RWPE2 (cell line): ENCODE measurements at regions not wholly inside any gene's neighbourhood (a gene's known extent, or its start where the extent isn't known, plus 50 kb on each side); places are given as distances from the start of the nearest gene placed in this dataset.

Experiments
- ATAC-seq: fragments of 200-7000 bp; cut with Tn5 transposase; 3 replicates; pipeline ENCODE4 v1.9.1; 2021; ENCODE audit warnings: low read depth
- DNase-seq: peaks from one replicate; pipeline ENCODE4 v3.0.0-alpha.2; 2020; ENCODE audit warnings: low spot score
- H3K27ac ChIP-seq: fragments of 450-650 bp; 2 replicates; pipeline ENCODE4 v1.5.1; 2017; ENCODE audit warnings: mild to moderate bottlenecking; ENCODE audit not compliant: poor library complexity, severe bottlenecking
- H3K27me3 ChIP-seq: fragments of 250-450 bp; sonication (Bioruptor Pico); 2 replicates; pipeline ENCODE4 v1.5.1; 2021; ENCODE audit warnings: mild to moderate bottlenecking, moderate library complexity; ENCODE audit not compliant: insufficient read depth, poor library complexity, severe bottlenecking
- H3K36me3 ChIP-seq: fragments of 250-450 bp; sonication (Bioruptor Pico); 2 replicates; pipeline ENCODE4 v1.5.1; 2020; ENCODE audit warnings: low read depth, mild to moderate bottlenecking, moderate library complexity
- H3K4me1 ChIP-seq: fragments of 250-450 bp; sonication (Bioruptor Pico); 2 replicates; pipeline ENCODE4 v1.5.1; 2021; ENCODE audit warnings: mild to moderate bottlenecking, moderate library complexity; ENCODE audit not compliant: insufficient read depth, poor library complexity, severe bottlenecking
- H3K4me3 ChIP-seq: fragments of 250-450 bp; sonication (Bioruptor Pico); 2 replicates; pipeline ENCODE4 v1.5.1; 2021; ENCODE audit warnings: mild to moderate bottlenecking, moderate library complexity; ENCODE audit not compliant: severe bottlenecking
- H3K9me3 ChIP-seq: fragments of 250-450 bp; sonication (Bioruptor Pico); 2 replicates; pipeline ENCODE4 v1.5.1; 2021; ENCODE audit warnings: mild to moderate bottlenecking, moderate library complexity; ENCODE audit not compliant: severe bottlenecking
- TF ChIP-seq, protein P1 (sequence below): fragments of 450-650 bp; IDR thresholded peaks from one replicate; pipeline ENCODE4 v1.5.1; 2017; ENCODE audit warnings: mild to moderate bottlenecking, moderate library complexity; ENCODE audit not compliant: poor library complexity, severe bottlenecking

DNA sequence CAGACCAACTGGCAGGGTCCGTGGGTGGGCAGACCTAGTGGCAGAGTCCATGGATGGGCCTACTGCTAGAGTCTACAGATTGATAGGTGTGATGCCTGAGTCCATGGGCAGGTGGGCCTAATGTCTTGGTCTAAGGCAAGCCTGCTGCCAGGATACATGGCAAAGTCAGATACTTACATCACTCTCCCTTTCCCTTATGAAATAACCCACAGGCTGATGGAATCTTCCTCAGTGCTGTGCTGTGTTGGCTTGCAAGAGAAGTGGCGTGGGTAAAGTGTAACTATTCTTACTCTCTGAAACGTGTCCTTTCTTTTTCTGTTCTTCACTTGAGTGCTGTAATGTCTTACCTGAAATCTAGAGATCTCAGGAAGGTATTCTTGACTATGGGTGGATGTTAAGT is 67.3 kb upstream of the ADRB2 start:
- Histone ChIP-seq H3K9me3 (peaks cover 7% of the 10 kb centered on the region), H3K27ac (no peak overlapping the region), H3K36me3 (no peaks in the 10 kb centered on the region), H3K4me3 (no peak overlapping the region), H3K4me1 (no peaks in the 10 kb centered on the region), H3K27me3 (no peaks in the 10 kb centered on the region)
- no peak for ATAC-seq
- no peak for DNase-seq
- TF ChIP-seq, protein P1, sequence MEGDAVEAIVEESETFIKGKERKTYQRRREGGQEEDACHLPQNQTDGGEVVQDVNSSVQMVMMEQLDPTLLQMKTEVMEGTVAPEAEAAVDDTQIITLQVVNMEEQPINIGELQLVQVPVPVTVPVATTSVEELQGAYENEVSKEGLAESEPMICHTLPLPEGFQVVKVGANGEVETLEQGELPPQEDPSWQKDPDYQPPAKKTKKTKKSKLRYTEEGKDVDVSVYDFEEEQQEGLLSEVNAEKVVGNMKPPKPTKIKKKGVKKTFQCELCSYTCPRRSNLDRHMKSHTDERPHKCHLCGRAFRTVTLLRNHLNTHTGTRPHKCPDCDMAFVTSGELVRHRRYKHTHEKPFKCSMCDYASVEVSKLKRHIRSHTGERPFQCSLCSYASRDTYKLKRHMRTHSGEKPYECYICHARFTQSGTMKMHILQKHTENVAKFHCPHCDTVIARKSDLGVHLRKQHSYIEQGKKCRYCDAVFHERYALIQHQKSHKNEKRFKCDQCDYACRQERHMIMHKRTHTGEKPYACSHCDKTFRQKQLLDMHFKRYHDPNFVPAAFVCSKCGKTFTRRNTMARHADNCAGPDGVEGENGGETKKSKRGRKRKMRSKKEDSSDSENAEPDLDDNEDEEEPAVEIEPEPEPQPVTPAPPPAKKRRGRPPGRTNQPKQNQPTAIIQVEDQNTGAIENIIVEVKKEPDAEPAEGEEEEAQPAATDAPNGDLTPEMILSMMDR = no peak

DNA sequence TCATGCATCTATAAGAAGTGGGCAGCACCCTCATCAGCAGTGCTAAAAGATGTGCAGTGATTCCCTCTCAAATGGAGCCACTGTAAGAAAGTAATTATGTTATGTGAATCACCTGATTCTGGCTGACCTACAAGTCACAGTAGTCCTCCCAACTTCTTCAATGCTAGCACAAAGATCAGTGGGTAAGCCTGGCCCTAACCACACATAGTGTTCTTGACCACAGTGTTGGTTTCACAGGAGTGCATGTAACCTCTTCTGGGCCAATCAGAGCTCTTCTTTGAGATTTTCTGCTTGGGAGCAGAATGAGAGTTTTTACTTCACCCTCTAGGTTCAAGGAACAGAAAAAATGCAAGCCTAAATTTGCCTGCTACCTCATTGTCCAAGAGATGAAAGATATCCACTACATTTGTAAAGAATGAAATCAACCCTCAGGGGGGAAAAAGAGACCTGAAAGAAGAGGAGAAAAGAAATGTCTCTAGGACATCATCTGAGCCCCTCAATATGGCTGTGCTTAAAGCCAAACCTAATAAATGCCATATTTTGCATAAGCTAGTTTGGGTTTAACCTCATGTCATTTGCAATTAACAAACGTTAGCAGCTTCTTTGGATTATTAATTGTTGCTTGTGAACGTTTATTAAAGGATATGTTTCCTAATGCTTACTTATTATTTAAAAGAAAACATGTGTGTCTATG is 65.3 kb upstream of the ADRB2 start:
- no peaks in the 10 kb centered on the region for H3K27me3 ChIP-seq
- H3K27ac ChIP-seq = no peak overlapping the region
- TF ChIP-seq, protein P1 = no peak
- H3K36me3 ChIP-seq = no peaks in the 10 kb centered on the region
- DNase-seq (no peak), ATAC-seq (no peak)
- H3K4me1 ChIP-seq = peaks cover under 1% of the 10 kb centered on the region
- no peaks in the 10 kb centered on the region for H3K9me3 ChIP-seq
- no peak overlapping the region for H3K4me3 ChIP-seq

DNA sequence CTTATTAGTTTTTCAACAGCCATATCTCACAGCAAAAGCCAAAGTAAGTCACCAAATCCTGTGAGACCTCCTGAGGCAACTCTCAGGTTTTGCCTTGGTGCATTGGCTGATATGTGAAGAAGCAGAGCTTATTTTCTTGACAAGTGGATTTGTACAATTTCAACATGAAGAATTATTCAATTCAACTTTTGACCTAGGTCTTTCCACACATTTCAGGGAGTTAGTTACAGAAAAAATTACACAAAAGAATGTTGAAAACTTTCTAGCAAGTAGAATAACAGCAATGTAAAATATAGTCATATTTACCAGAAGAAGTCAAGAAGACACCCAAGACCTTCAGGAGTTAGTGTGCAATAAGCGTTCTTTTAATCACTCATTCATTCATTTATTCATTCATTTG is 62.4 kb upstream of the ADRB2 start:
- Histone ChIP-seq H3K4me3 (no peak overlapping the region), H3K4me1 (peaks cover 10% of the 10 kb centered on the region), H3K27me3 (no peaks in the 10 kb centered on the region), H3K27ac (no peak overlapping the region), H3K9me3 (no peaks in the 10 kb centered on the region), H3K36me3 (no peaks in the 10 kb centered on the region)
- DNase-seq (no peak), ATAC-seq (no peak)
- TF ChIP-seq, protein P1 = no peak

DNA sequence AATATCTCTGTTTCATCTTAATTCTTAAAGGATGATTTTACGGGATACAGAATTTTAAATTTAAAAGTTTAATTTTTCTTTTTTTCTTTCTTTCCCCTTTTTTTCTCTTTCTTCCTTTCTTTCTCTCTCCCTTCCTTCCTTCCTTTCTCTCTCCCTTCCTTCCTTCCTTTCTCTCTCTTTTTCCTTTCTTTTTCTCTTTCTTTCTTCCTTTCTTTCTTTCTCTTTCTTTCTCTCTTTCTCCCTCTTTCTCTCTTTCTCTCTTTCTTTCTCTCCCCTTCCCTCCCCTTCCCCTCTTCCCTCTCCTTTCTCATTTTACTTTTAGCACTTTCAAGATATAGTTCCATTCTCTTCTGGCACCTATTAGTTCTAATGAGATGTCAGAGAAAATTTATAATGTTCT is 61.4 kb upstream of the ADRB2 start:
- Histone ChIP-seq H3K4me1 (peaks cover 19% of the 10 kb centered on the region), H3K9me3 (no peaks in the 10 kb centered on the region), H3K27ac (no peak overlapping the region), H3K4me3 (no peak overlapping the region), H3K36me3 (no peaks in the 10 kb centered on the region), H3K27me3 (no peaks in the 10 kb centered on the region)
- ATAC-seq = no peak
- TF ChIP-seq, protein P1 = no peak
- DNase-seq = no peak

DNA sequence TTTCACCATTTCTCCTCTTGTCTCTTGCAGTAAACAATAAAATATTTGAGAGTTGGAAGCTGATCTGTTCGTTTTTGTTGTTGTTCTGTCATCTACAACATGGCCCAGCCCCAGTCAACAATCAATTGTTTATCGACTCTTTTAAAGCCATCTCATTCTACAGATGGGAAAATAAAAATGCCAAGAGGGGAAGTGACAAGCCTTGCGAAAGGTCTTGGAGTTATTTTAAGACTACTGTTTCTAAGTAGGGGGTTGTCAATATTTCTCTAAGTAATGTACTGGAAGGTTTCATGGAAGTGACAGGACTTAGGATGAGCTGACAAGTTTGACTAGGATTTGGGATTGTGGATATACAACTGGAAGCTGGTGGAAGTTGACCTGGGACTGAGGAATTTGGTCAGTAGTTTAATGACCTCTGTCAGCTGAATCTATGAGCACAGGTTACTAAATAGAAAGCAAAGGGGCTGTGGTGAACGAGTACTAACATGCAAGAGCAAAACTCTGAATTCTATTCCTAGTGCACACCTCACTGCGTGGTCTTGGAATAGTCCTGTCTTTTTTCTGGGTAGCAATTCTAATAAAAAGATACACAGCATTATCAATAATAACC is 57.5 kb upstream of the ADRB2 start:
- no peak overlapping the region for H3K27ac ChIP-seq

More for the DNA sequence above, 57.5 kb upstream of the ADRB2 start:
- no peak; the same call in 2 of the 3 replicates for ATAC-seq
- TF ChIP-seq, protein P1 = no peak
- Histone ChIP-seq H3K27me3 (no peaks in the 10 kb centered on the region), H3K9me3 (no peaks in the 10 kb centered on the region), H3K4me3 (no peak overlapping the region), H3K4me1 (peaks cover 19% of the 10 kb centered on the region), H3K36me3 (no peaks in the 10 kb centered on the region)
- no peak for DNase-seq
